Transverse colon (tissue), 4 donors: ENCODE measurements at regions not wholly inside any gene's neighbourhood (a gene's known extent, or its start where the extent isn't known, plus 50 kb on each side); places are given as distances from the start of the nearest gene placed in this dataset.
A peak's percentile ranks its signal among the peaks of the same experiment; 100 is the strongest.

Experiments used
- DNase-seq: peaks from one replicate; pipeline ENCODE4 v3.0.0-alpha.2; 2019
- H3K27ac ChIP-seq, 4 donors: fragments of 200-600 bp; sonication (generic); 2 replicates each; pipeline ENCODE4 v1.5.1; 2016 to 2018; ENCODE audit warnings: inconsistent platforms in 4 of 4
- H3K27me3 ChIP-seq: fragments of 200-600 bp; sonication (generic); 2 replicates; pipeline ENCODE4 v1.5.1; 2017; ENCODE audit warnings: inconsistent platforms
- H3K36me3 ChIP-seq, 4 donors: fragments of 200-600 bp; sonication (generic); 2 replicates each; pipeline ENCODE4 v1.5.1; 2017 to 2019; ENCODE audit warnings: inconsistent platforms in 4 of 4
- H3K4me1 ChIP-seq, 4 donors: fragments of 200-600 bp; sonication (generic); 2 replicates each; pipeline ENCODE4 v1.5.1; 2017 to 2020; ENCODE audit warnings: inconsistent platforms in 4 of 4
- H3K4me3 ChIP-seq, 4 donors: fragments of 200-600 bp; sonication (generic); 1 replicate in 1 of 4; 2 replicates in 3 of 4; pipeline versions ENCODE4 v1.5.1 to v1.6.1; 2017 to 2019; ENCODE audit warnings: inconsistent platforms in 4 of 4
- H3K9me3 ChIP-seq, 2 donors: fragments of 200-600 bp; sonication (generic); 2 replicates each; pipeline ENCODE4 v1.5.1; 2017 to 2019; ENCODE audit warnings: inconsistent platforms in 2 of 2
- EP300 ChIP-seq: sonication (generic); formaldehyde crosslinking; IDR thresholded peaks from one replicate; pipeline ENCODE4 v1.6.1; 2017; ENCODE audit warnings: antibody characterized with exemption, low read depth
- POLR2A ChIP-seq: fragments of 450-650 bp; IDR thresholded peaks from one replicate; pipeline ENCODE4 v1.6.1; 2016; ENCODE audit warnings: antibody characterized with exemption, mild to moderate bottlenecking, moderate library complexity
- POLR2AphosphoS5 ChIP-seq, 3 donors: sonication (generic); formaldehyde crosslinking; IDR thresholded peaks; one replicate each; pipeline ENCODE4 v1.6.1; 2016; ENCODE audit warnings: antibody characterized with exemption in 3 of 3
- WGBS, 2 donors: methylation state at CpG; one replicate each; pipeline ENCODE4 v1.1.5; 2018; ENCODE audit warnings: low coverage in 1 of 2; 5-methylcytosine and 5-hydroxymethylcytosine counted together
- in situ Hi-C, 4 donors: fragments of 200-750 bp; cut with MboI; loops; one replicate each; pipeline versions ENCODE4 v1.15.0 to v1.15.1; 2017; ENCODE audit warnings: low sequenced_read_pairs in 3 of 4, low pct_ligation_motif_present in 1 of 4, low pct_unique_long_range_greater_than_20kb in 1 of 4
- intact Hi-C: fragments of 100-400 bp; cut with DNase I; formaldehyde crosslinking; loops from one replicate; pipeline ENCODE4 v1.15.1; 2023; ENCODE audit warnings: low total_unique reads
- TF ChIP-seq, protein P1 (sequence below), 5 experiments: fragments of 200-600 bp in 3 of 5; fragments of 450-650 bp in 2 of 5; sonication (generic) in 3 of 5; IDR thresholded peaks; 1 replicate in 2 of 5; 2 replicates in 3 of 5; pipeline ENCODE4 v1.5.1; 2016 to 2017; ENCODE audit warnings: antibody characterized with exemption in 5 of 5, inconsistent platforms in 3 of 5, mild to moderate bottlenecking in 2 of 5, moderate library complexity in 1 of 5

DNA sequence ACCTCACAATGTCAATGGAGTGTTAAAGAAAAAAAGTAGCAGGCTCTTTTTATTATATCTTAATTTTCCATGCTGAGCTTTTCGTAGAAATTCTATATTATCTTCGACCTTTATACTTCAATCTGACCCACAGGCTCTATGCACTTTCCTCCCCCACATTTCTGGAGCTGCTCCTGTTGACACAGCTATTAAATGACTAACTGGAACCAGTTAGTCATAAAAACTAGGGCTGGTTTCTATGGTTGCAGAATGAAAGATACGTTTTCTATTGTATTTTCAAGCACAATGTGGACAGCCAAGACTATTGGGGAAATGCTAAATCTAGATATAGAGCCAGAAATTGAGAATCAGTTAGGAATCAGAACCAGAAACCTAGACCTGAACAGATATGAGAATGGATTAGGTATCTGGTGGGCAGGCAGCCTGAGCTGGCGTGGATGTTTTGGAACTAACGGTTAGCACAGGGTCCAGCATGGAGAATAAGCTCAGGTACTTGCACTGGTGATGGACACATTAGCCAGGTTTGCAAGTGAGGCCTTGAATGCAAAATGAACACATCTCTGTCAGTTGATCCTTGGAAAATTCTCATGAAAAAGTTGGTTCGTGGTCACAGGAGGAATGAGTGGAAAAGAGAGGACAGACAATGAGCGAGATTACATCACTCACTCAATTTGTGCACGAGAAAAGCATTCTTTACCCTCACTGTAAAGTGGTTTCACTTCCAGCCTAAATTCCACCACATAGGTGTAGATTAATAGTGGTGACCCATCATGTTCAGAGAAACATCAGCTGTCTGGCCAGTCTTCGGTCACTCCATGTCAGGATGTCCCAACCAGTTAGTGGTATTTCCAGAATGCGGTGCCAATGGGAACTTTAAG is 144.6 kb upstream of the EPHA4 start:
- Histone ChIP-seq H3K4me3 (no peak overlapping the region), H3K36me3 (no peaks in the 10 kb centered on the region), H3K9me3 (no peaks in the 10 kb centered on the region), H3K27me3 (no peaks in the 10 kb centered on the region), H3K4me1 (peaks cover 0 to 9% (median 0%) of the 10 kb centered on the region in 4 donors), H3K27ac (peak overlapping the region in 3 of 4 donors; percentile 31 to 56 (median 42))
- 67 to 74% methylated on average over 10 of the region's 10 CpGs for WGBS, 2 donors
- in situ Hi-C loops (no loop called here), intact Hi-C loops (no loop called here)
- DNase-seq: peak; percentile 22
- TF ChIP-seq EP300 (no peak), POLR2A (no peak), POLR2AphosphoS5 (IDR thresholded peaks at IDR 0.05) (no peak)
- TF ChIP-seq, protein P1, sequence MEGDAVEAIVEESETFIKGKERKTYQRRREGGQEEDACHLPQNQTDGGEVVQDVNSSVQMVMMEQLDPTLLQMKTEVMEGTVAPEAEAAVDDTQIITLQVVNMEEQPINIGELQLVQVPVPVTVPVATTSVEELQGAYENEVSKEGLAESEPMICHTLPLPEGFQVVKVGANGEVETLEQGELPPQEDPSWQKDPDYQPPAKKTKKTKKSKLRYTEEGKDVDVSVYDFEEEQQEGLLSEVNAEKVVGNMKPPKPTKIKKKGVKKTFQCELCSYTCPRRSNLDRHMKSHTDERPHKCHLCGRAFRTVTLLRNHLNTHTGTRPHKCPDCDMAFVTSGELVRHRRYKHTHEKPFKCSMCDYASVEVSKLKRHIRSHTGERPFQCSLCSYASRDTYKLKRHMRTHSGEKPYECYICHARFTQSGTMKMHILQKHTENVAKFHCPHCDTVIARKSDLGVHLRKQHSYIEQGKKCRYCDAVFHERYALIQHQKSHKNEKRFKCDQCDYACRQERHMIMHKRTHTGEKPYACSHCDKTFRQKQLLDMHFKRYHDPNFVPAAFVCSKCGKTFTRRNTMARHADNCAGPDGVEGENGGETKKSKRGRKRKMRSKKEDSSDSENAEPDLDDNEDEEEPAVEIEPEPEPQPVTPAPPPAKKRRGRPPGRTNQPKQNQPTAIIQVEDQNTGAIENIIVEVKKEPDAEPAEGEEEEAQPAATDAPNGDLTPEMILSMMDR (IDR thresholded peaks at IDR 0.05): no peak

- intact Hi-C loops (no loop called here), in situ Hi-C loops (no loop called here)
- Histone ChIP-seq H3K27me3 (no peaks in the 10 kb centered on the region), H3K4me3 (no peak overlapping the region), H3K36me3 (no peaks in the 10 kb centered on the region), H3K4me1 (peaks cover 0 to 9% (median 0%) of the 10 kb centered on the region in 4 donors), H3K9me3 (no peaks in the 10 kb centered on the region), H3K27ac (peak overlapping the region in 3 of 4 donors; percentile 16 to 56 (median 31))
- 54 to 56% methylated on average over 5 to 6 of the region's 6 CpGs for WGBS, 2 donors
- TF ChIP-seq POLR2AphosphoS5 (IDR thresholded peaks at IDR 0.05) (no peak), POLR2A (no peak)
- no peak for DNase-seq
Observed at GRCh38 chr2:221715523-221716247, 143.6 kb upstream of the EPHA4 start.

- Histone ChIP-seq H3K27ac (peak overlapping the region in 2 of 4 donors; percentile 27 to 48), H3K36me3 (no peaks in the 10 kb centered on the region), H3K4me1 (peaks cover 0 to 8% (median under 1%) of the 10 kb centered on the region in 4 donors), H3K4me3 (no peak overlapping the region), H3K27me3 (no peaks in the 10 kb centered on the region), H3K9me3 (no peaks in the 10 kb centered on the region)
- 67 to 72% methylated on average over 3 of the region's 3 CpGs for WGBS, 2 donors
- no peak for DNase-seq
- peak in 1 of 3 donors; percentile 31 for TF ChIP-seq POLR2AphosphoS5 (IDR thresholded peaks at IDR 0.05)
- TF ChIP-seq EP300: no peak
- intact Hi-C loops: no loop called here
- in situ Hi-C loops: no loop called here
Observed at GRCh38 chr2:221710744-221711143, 138.6 kb upstream of the EPHA4 start.

- no peaks in the 10 kb centered on the region for H3K36me3 ChIP-seq
- in situ Hi-C loops (no loop called here), intact Hi-C loops (loop anchor here (5.0 kb wide), 1 partner anchor 137 kb away; the partner anchor contains the start of gene EPHA4)
- 77 to 82% methylated on average over 1 of the region's 1 CpG for WGBS, 2 donors
- peaks cover 3 to 14% (median 7%) of the 10 kb centered on the region in 4 donors for H3K4me1 ChIP-seq
- DNase-seq: no peak
- no peak overlapping the region for H3K27ac ChIP-seq
- H3K4me3 ChIP-seq: no peak overlapping the region
- no peaks in the 10 kb centered on the region for H3K9me3 ChIP-seq
- no peaks in the 10 kb centered on the region for H3K27me3 ChIP-seq
- TF ChIP-seq POLR2AphosphoS5 (IDR thresholded peaks at IDR 0.05): no peak
- TF ChIP-seq EP300: no peak
- TF ChIP-seq POLR2A: no peak
- TF ChIP-seq, protein P1 (IDR thresholded peaks at IDR 0.05): no peak
Observed at GRCh38 chr2:221708902-221709301, 136.8 kb upstream of the EPHA4 start.
